NCI-H1092 treated with DMSO at 0.1 percent for 48 hours (cell line): ENCODE measurements at regions not wholly inside any gene's neighbourhood (a gene's known extent, or its start where the extent isn't known, plus 50 kb on each side); places are given as distances from the start of the nearest gene placed in this dataset.
"Not testable (repeated sequence)": the region's sequence is repeated elsewhere in the genome, so short reads cannot be mapped to it uniquely, and the experiment has no call there.

Experiments used
- DNase-seq: peaks from one replicate; lab custom pipeline; 2025; lab: John Stamatoyannopoulos, UW

DNA sequence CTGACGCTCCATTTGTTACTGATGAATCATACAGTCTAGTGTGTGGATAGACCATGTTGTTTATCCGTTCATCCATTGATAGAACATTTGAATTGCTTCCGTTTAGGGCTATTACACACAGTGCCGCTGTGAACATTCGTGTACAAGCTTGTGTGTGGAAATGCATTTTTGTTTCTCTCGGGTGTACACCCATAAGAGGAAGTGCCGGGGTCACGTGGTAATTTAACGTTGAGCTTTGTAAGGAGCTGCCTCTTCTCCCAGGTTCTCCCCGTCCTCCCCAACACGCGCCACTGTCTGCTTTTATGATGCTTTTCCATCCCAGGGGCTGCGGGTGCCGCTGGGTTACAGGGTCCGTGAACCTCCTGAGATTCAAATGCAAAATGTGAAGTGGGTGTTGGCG lies 142.3 kb downstream of the IGLL1 start:
- DNase-seq: no peak

DNA sequence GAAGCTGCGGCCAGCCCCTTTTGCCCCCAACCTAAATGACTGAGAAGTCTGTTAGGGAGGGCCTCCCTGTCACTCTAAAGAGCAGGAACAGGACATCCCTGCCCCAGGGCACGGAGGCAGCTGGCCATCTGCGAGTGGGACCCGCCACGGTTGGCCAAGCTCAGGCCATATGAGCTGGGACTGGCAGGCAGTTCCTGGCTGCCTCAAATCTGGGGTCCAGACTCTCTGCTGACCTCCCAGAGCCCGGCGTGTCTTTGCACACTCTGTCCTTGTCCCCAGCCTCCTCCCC lies 143.0 kb downstream of the IGLL1 start:
- not testable (repeated sequence) for DNase-seq

- not testable (repeated sequence) for DNase-seq
These were observed 143.6 kb downstream of the IGLL1 start for GRCh38 chr22:23436354-23437106.

- not testable (repeated sequence) for DNase-seq
These were observed 144.9 kb downstream of the IGLL1 start for GRCh38 chr22:23435186-23435585.

DNA sequence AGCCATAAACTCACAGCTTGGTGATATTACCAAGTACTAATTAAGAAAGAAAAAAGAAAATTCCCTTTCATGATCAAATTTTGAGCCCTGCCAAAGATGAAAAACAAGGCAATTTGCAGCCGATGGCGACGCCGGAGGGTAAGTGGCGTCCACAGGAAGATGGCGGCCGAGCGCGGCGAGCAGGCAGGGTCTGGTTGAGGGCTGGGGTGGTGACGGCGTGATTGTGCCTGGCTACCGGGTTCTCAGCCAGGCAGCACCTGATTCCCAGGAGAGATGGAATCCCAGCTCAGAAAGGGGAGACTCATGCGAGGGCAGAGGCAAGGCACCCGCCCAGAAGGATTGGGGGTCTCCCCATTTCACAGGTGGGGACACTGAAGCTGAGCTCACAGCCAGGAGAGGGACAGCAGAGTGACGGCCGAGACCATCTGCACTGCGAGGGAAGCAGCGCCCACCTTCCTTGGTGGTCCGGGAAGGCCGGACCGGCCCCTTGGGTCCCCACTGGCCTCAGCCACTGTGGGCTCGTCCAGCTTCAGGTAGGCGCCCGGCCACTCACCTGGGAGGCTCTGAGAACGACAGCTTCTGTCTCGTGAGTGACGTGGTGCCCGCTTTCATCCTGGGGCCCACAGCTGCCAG lies 145.8 kb downstream of the IGLL1 start:
- not testable (repeated sequence) for DNase-seq

- DNase-seq: peak; percentile 55
These were observed 146.7 kb downstream of the IGLL1 start for GRCh38 chr22:23433127-23434005.

DNA sequence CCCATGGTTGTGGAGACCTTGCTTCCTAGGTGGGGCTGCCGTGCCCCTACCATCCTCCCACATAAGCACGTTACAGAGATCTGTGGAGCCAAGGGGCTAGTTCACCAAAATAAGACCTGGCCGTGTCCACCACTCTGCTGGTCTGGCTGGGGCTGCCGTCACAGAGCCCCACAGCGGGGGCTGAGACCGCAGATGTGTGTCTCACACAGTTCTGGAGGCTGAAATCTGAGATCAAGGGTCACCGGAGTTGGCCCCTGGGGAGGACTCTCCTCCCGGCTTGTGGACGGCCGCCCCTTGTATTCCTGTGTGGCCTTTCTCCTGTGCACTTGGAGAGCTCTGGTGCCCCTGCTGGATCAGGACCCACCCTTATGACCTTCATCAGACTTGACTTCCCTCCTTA lies 147.4 kb downstream of the IGLL1 start:
- not testable (repeated sequence) for DNase-seq

GRCh38 chr22:23431337-23432072 lies 148.6 kb downstream of the IGLL1 start:
- DNase-seq: no peak

- DNase-seq: not testable (repeated sequence)
These were observed 155.5 kb downstream of the IGLL1 start for GRCh38 chr22:23424551-23425068.

- DNase-seq: no peak
These were observed 156.1 kb downstream of the IGLL1 start for GRCh38 chr22:23424031-23424430.

DNA sequence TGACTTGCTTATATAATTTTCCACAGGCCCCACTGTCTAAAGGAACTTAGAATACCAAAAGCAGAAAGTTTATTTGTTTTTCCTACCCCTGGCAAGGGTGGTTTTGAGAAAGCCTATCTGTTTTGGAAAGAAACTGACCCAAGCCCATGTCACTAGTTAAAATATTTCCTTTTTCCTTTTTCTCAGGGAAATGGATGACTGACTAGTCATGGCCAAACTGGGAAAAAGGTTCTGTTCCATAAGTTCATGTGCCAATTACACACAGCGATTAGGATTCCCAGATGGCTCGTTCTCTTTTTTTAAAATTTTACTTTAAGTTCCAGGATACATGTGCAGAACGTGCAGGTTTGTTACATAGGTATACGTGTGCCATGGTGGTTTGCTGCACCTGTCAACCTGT lies 157.8 kb downstream of the IGLL1 start:
- DNase-seq: not testable (repeated sequence)

DNA sequence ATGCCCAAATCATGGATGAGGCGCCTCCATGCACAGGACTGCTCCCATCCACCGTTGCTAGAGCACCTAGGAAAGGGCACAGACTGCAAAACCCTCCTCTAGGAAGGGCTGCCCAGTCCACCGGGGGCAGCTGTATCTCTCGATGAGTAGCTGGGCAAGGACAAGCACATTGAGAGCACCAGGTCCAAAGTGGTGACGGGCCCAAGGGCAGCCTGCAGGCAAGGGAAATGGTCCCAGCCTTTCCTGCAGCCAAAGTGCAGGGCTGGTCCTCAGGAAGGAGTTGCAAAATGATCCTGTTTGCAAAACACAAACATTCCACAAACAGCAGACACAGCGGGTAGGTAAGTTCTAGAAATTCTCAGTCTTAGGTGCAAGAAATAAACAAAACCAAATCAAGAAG lies 158.8 kb downstream of the IGLL1 start:
- not testable (repeated sequence) for DNase-seq

GRCh38 chr22:23419931-23420330 lies 160.2 kb downstream of the IGLL1 start:
- DNase-seq: no peak

DNA sequence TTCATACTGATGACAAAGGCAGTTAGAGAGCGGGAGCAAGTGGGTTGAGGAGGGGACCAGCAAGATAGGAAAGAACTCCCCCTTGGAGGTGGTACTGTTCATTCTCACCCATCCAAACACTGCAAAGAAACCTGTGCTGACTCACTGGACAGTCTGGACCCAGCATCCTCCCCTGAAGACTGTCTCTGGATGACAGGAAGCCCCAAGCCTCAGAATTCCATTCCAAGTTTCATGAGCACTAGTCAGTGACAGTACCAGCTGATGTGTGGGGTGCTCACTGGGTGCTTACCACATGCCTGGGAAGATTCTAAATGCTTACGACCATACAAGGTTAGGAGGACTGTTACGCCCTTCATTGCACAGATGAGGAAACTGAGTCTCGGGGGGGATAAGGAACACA lies 160.9 kb downstream of the IGLL1 start:
- no peak for DNase-seq

DNA sequence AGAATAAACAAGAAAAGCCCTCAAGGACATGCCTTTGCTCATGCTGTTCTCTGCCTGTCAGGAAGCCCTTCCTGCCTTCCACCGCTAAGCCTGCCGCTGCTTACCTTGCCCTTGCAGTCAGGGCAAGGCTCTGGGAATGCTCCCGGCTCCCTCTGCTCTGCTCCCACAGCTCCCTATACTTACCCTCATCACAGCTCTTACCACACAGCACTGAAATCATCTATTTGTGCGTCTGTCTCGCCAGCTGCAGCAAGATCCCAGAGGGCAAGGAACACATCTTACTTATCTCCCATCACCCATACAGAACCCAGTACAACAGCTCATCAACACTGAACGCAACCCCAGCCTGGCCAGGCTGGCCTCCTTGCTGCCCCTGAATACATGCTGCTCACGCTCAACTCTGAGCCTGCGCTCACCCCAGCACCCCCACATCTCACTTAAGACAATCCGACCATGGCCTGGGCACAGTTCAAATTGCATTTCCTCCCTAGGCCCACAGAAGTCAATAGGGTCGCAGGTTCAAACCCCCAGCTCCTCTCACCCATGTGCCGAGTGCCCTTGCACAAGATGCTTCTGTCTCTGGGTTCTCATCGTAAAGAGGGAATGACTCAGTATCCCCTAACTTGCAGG lies 161.8 kb downstream of the IGLL1 start:
- DNase-seq: no peak

DNA sequence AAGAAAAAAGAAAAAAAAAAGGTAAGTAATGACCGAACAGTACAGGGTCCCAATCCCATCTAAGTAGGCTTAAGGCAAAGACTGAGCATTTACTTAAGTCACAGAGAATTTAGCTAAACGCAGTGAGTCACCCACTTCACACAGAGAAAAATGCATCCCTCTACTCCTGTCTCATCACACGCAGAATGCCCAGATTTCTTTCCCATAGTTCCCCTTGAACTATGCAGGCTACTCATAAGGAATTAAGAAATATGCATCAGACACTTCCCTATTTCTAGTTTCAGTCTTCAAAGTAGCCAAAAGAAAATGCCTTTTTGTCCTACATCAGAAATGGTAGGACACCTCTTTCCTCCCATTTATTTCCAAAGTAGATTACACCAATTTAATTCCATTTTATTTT lies 162.8 kb downstream of the IGLL1 start:
- not testable (repeated sequence) for DNase-seq

- DNase-seq: not testable (repeated sequence)
These were observed 163.9 kb downstream of the IGLL1 start for GRCh38 chr22:23416169-23416690.

DNA sequence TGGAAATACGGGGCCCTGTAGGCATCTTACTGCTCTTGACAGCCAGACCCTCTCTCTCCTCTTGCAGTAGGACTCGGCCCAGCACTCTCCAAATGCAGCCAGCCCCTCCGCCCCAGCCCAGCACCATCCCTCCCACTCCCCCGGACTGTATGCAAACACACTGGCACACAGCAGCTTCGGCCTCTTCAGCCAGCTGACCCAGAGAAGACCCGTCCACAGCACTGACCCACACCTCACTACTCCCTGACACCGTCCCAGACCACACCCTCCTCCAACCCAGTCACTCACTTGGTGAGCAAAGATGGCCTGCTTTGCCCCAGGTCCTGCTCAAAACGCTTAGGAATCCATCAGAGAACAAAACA lies 164.6 kb downstream of the IGLL1 start:
- no peak for DNase-seq

DNA sequence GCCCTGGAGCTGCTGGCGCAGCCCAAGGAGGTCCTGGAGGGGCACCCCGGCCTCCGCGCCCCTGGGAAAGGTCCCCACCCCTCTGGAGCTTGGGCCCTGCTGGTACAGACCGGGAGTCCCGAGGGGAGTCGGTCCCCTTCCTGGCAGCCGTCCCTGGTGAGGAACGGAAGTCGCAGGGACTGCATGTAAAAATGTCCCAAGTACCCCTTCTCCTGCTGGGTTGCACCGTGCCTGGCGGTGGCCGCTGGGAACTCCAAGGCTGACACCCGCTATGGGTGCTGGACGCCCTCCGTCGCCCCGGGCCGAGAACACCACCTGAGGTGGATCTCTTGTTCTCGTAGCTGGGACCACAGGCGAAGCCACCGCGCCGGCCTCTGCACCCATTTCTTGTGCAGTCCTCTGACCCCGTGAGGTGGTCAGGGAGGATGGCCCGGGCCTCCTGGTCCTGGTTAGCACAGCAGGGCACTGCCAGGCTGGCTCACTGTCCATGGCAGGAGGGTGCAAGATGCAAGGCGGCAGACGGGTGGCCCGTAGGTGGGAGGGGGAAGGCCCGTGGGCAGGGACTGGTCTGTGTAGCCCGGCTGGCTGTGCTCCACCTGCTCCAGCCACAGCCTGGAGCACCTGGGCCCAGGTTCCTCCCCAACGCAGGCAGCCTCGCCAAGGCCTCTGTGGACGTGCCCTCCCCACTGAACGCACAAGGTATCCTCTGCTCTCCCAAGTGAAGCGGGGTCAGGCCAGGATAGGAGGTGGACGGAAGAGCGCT lies 165.2 kb downstream of the IGLL1 start:
- DNase-seq: no peak

GRCh38 chr22:23411739-23412138 lies 168.4 kb downstream of the IGLL1 start:
- no peak for DNase-seq

DNA sequence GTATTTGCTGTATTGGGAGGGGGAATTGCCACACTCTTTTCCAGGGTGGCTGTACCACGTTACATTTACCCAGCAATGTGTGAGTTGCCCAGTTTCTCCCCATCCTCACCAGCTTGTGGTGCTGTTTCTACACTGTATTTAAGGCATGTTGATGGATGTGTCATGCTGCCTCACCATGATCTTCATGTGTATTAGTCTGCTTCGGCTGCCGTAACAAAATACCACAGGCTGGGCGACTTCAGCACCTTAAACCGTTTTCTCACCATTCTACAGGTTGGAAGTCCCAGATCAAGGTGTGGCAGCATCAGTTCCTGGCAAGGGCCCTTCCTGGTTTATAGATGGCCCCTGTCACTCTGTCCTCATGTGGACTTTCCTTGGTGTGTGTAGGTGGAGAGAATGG lies 169.7 kb downstream of the IGLL1 start:
- no peak for DNase-seq
